ENCODE measurements at regions not wholly inside any gene's neighbourhood (a gene's known extent, or its start where the extent isn't known, plus 50 kb on each side); places are given as distances from the start of the nearest gene placed in this dataset.

DNA sequence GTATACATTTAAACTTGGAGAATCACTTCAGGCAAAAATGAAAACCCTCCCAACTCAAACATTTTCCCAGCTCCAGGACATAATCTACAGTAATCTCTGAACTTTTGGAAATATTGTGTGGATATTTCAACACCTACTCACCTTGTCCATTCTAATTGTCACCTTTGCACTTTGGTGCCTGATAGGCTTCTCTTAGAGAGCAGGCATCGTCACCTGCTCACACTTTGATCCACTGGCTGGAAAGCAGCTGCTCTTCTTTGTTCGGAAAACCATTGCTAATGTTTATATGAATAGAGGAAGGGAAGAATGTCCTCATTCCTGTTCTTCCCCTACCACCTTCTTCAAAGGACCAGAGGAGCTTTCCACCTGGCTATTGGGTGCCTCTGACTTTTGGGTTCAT lies 411.2 kb downstream of the FGF9 start:
- POLR2A ChIA-PET, result no interaction called here
- peaks cover 3% of the 10 kb centered on the region for H3K4me1 Mint-ChIP-seq
- no peaks in the 10 kb centered on the region for H3K27me3 Mint-ChIP-seq
- no peaks in the 10 kb centered on the region for H3K9me3 Mint-ChIP-seq (ENCODE audit: insufficient read depth)
- no peak overlapping the region for H3K9ac ChIP-seq (ENCODE audit: low read length)
- H4K20me1 ChIP-seq (ENCODE audit: control insufficient read depth, insufficient read depth, low read length, poor library complexity, severe bottlenecking), result no peaks in the 10 kb centered on the region
- intact Hi-C loops (cut with micrococcal nuclease), result no loop called here
- no peak overlapping the region for H2AFZ ChIP-seq (ENCODE audit: insufficient read depth, low read depth, low read length, poor library complexity, severe bottlenecking)
- H3K27me3 ChIP-seq (replicated peaks in 1 of 4; ENCODE audit: control extremely low read depth in 1 of 4, control insufficient read depth in 3 of 4, insufficient read depth in 4 of 4, low read length in 3 of 4), result peaks cover 0 to 3% (median 0%) of the 10 kb centered on the region in 4 experiments
- H3K27ac ChIP-seq (ENCODE audit: low read length in 2 of 2), result no peak overlapping the region
- CTCF ChIA-PET, result no interaction called here
- TF ChIP-seq EZH2 (IDR thresholded peaks at IDR 0.05; ENCODE audit: borderline replicate concordance, insufficient read depth, low read depth, low read length, poor library complexity, severe bottlenecking), result no peak
- TF ChIP-seq, protein P1, sequence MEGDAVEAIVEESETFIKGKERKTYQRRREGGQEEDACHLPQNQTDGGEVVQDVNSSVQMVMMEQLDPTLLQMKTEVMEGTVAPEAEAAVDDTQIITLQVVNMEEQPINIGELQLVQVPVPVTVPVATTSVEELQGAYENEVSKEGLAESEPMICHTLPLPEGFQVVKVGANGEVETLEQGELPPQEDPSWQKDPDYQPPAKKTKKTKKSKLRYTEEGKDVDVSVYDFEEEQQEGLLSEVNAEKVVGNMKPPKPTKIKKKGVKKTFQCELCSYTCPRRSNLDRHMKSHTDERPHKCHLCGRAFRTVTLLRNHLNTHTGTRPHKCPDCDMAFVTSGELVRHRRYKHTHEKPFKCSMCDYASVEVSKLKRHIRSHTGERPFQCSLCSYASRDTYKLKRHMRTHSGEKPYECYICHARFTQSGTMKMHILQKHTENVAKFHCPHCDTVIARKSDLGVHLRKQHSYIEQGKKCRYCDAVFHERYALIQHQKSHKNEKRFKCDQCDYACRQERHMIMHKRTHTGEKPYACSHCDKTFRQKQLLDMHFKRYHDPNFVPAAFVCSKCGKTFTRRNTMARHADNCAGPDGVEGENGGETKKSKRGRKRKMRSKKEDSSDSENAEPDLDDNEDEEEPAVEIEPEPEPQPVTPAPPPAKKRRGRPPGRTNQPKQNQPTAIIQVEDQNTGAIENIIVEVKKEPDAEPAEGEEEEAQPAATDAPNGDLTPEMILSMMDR (IDR thresholded peaks at IDR 0.05), result no peak
- no peaks in the 10 kb centered on the region for H3K79me2 ChIP-seq (ENCODE audit: control insufficient read depth, insufficient read depth, low read length)
- ATAC-seq (ENCODE audit: low read depth), result no peak
- H3K4me2 ChIP-seq (replicated peaks; ENCODE audit: low read depth, low read length, poor library complexity, severe bottlenecking), result no peak overlapping the region
- H3K36me3 ChIP-seq (replicated peaks in 1 of 2; ENCODE audit: control extremely low read depth in 1 of 2, control insufficient read depth in 1 of 2, extremely low read depth in 1 of 2, insufficient read depth in 2 of 2, low read length in 1 of 2), result no peaks in the 10 kb centered on the region
- no peak overlapping the region for H3K4me3 ChIP-seq (ENCODE audit: control extremely low read depth in 1 of 5, extremely low read depth in 1 of 5, insufficient read depth in 1 of 5, low read depth in 2 of 5, low read length in 4 of 5)
- no peaks in the 10 kb centered on the region for H3K9me3 ChIP-seq (ENCODE audit: control extremely low read depth in 1 of 3, control insufficient read depth in 2 of 3, insufficient read depth in 1 of 3, low read length in 2 of 3)
- H3K4me1 ChIP-seq (ENCODE audit: control insufficient read depth in 2 of 2, insufficient read depth in 2 of 2, low read length in 2 of 2), result no peaks in the 10 kb centered on the region
- no peak for DNase-seq
- H3K4me3 Mint-ChIP-seq, result no peak overlapping the region
- no CpG with 5 or more reads among the region's 2 CpGs for whole genome bisulfite sequencing (ENCODE audit: insufficient coverage)
- H3K27ac Mint-ChIP-seq, result no peak overlapping the region

DNA sequence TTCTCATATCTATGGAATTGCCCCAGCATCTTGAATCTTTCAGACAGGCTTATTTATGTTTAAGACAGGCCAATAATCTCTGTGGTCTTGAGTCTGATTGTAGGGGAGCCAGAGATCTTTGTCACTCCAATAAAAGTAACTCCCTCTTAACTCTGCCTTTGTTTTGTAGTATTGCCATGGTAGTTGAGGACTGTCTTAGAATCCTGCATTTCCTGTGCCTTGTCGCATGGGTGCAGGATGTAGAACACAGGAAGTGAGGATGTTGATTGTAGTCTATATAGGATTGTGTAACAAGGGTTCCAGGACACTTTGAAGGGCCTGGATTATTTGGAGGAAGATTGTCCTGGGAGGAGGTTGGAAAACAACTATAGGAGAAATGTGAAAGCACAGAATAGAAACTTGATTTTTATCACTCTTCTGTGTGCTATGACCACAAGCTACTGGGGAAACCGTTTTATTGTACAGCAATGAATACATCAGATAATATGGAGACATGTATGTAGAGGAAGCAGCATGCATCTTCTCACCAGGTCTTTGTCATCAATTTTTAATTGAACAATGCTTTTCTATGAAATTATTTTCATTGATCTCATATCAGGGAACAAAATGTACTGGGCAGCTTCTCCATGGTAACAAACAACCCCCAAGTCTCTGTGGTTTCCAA lies 411.7 kb downstream of the FGF9 start:
- Histone ChIP-seq H3K4me2 (replicated peaks; ENCODE audit: low read depth, low read length, poor library complexity, severe bottlenecking) (no peak overlapping the region), H3K27ac (ENCODE audit: low read length in 2 of 2) (no peak overlapping the region), H3K9ac (ENCODE audit: low read length) (no peak overlapping the region), H3K4me3 (ENCODE audit: control extremely low read depth in 1 of 5, extremely low read depth in 1 of 5, insufficient read depth in 1 of 5, low read depth in 2 of 5, low read length in 4 of 5) (no peak overlapping the region), H3K36me3 (replicated peaks in 1 of 2; ENCODE audit: control extremely low read depth in 1 of 2, control insufficient read depth in 1 of 2, extremely low read depth in 1 of 2, insufficient read depth in 2 of 2, low read length in 1 of 2) (no peaks in the 10 kb centered on the region), H2AFZ (ENCODE audit: insufficient read depth, low read depth, low read length, poor library complexity, severe bottlenecking) (no peak overlapping the region), H3K27me3 (replicated peaks in 1 of 4; ENCODE audit: control extremely low read depth in 1 of 4, control insufficient read depth in 3 of 4, insufficient read depth in 4 of 4, low read length in 3 of 4) (peaks cover 0 to 3% (median 0%) of the 10 kb centered on the region in 4 experiments), H3K4me1 (ENCODE audit: control insufficient read depth in 2 of 2, insufficient read depth in 2 of 2, low read length in 2 of 2) (no peaks in the 10 kb centered on the region), H3K79me2 (ENCODE audit: control insufficient read depth, insufficient read depth, low read length) (no peaks in the 10 kb centered on the region), H4K20me1 (ENCODE audit: control insufficient read depth, insufficient read depth, low read length, poor library complexity, severe bottlenecking) (no peaks in the 10 kb centered on the region), H3K9me3 (ENCODE audit: control extremely low read depth in 1 of 3, control insufficient read depth in 2 of 3, insufficient read depth in 1 of 3, low read length in 2 of 3) (peaks cover 0 to 4% (median 0%) of the 10 kb centered on the region in 3 donors)
- DNase-seq, result no peak
- Mint-ChIP-seq H3K4me1 (no peaks in the 10 kb centered on the region), H3K4me3 (no peak overlapping the region), H3K27ac (no peak overlapping the region), H3K9me3 (ENCODE audit: insufficient read depth) (no peaks in the 10 kb centered on the region), H3K27me3 (no peaks in the 10 kb centered on the region)
- TF ChIP-seq, protein P1 (IDR thresholded peaks at IDR 0.05), result no peak
- no peak for TF ChIP-seq EZH2 (IDR thresholded peaks at IDR 0.05; ENCODE audit: borderline replicate concordance, insufficient read depth, low read depth, low read length, poor library complexity, severe bottlenecking)
- intact Hi-C loops (cut with micrococcal nuclease), result no loop called here
- ChIA-PET CTCF (no interaction called here), POLR2A (no interaction called here)
- WGBS (ENCODE audit: insufficient coverage), result 18% methylated on average over 1 of the region's 2 CpGs
- no peak for ATAC-seq (ENCODE audit: low read depth)

All from B cell (primary cell).